RWPE1 (cell line): ENCODE measurements at regions not wholly inside any gene's neighbourhood (a gene's known extent, or its start where the extent isn't known, plus 50 kb on each side); places are given as distances from the start of the nearest gene placed in this dataset.

Source experiments
- CTCF ChIA-PET: fragments of 350-600 bp; sonication (Branson Sonifier 250); formaldehyde crosslinking; extraction: SDS; loops from one replicate; lab custom pipeline; 2021; lab: Yijun Ruan, JAX
- POLR2A ChIA-PET: fragments of 400-600 bp; formaldehyde crosslinking; extraction: SDS; loops from one replicate; lab custom pipeline; 2020; ENCODE audit warnings: antibody characterized with exemption; ENCODE audit not compliant: low non-redundant PET; lab: Yijun Ruan, JAX
- DNase-seq: peaks from one replicate; pipeline ENCODE4 v3.0.0; 2012; ENCODE audit warnings: low spot score
- H3K27ac ChIP-seq: fragments of 450-650 bp; 2 replicates; pipeline ENCODE4 v1.5.1; 2017
- TF ChIP-seq, protein P1 (sequence below): fragments of 450-650 bp; conservative IDR thresholded peaks from 2 replicates; pipeline ENCODE4 v1.5.1; 2017; ENCODE audit warnings: low read depth, mild to moderate bottlenecking

DNA sequence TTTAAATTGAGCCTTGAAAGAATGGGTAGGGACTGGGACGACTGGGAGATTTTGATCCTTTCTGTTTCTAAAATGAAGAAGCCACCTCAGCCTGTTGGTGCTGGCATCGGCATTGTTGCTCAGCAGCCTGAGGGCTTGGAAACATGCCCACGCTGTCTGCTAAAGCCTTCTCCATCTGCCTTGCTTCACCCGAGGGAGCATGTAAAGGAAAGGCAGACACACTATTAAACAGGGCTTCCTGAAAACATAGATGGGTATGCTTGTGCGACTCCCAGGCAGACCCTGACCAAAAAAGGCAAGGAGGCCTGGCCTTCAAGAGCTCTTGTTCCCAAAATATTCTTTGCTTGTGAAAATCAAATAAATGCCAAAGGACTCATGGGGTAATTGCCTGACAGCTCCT, 84.2 kb upstream of the SLC4A7 start:
- peak overlapping the region; percentile 56 for H3K27ac ChIP-seq
- CTCF ChIA-PET, result interaction anchor here (0.7 kb wide), 2 partner anchors 135 to 422 kb away, joined by 3 to 7 read pairs; no protein-coding TSS in a partner anchor
- DNase-seq, result peak; percentile 55
- TF ChIP-seq, protein P1, sequence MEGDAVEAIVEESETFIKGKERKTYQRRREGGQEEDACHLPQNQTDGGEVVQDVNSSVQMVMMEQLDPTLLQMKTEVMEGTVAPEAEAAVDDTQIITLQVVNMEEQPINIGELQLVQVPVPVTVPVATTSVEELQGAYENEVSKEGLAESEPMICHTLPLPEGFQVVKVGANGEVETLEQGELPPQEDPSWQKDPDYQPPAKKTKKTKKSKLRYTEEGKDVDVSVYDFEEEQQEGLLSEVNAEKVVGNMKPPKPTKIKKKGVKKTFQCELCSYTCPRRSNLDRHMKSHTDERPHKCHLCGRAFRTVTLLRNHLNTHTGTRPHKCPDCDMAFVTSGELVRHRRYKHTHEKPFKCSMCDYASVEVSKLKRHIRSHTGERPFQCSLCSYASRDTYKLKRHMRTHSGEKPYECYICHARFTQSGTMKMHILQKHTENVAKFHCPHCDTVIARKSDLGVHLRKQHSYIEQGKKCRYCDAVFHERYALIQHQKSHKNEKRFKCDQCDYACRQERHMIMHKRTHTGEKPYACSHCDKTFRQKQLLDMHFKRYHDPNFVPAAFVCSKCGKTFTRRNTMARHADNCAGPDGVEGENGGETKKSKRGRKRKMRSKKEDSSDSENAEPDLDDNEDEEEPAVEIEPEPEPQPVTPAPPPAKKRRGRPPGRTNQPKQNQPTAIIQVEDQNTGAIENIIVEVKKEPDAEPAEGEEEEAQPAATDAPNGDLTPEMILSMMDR, result no peak
- POLR2A ChIA-PET, result no interaction called here

DNA sequence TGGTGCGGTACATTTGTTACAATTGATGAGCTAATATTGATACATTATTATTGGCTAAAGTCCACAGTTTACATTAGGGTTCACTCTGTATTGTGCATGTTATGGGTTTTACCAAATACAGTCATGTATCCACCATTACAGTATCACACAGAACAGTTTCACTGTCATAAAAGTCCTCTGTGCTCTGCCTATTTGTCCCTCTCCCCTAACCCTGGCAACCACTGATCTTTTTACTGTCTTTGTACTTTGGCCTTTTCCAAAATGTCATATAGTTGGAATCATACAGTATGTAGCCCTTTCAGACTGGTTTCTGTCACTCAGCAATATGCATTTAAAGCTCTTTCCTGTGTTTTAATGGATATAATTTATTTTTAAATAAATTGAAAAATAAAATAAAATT, 83.1 kb upstream of the SLC4A7 start:
- POLR2A ChIA-PET, result no interaction called here
- CTCF ChIA-PET, result no interaction called here
- TF ChIP-seq, protein P1, result no peak

DNA sequence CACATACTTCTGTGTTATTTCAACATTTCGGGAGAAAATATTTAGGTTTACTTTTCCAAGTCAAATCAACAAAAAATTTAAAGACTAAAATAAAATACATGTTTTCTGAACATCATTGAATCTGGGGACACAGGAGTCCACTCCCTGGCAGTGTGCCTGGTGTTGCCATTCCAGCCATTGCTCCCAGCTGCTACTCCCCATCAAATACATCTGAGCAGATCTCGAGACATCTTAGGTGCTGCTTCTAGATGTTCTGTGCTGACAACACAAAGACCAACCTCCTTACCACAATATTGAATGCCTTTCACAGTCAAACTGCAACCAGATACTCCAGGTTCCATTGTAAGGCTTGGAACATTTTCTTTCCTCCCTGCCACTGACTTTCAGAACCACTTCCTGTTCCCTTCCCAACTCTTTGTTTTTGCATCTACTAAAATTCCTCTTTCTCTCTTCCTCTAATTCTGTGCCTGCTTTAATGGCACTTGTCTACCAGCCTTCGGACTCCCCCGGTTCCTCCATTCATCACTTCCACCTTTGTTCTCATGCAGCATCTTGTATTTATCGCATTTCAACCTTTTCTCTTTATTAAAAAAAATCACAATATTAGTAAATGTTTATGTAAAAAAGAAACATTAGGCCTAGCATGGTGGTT, 81.1 kb upstream of the SLC4A7 start:
- TF ChIP-seq, protein P1, result no peak
- no peak overlapping the region for H3K27ac ChIP-seq
- ChIA-PET CTCF (no interaction called here), POLR2A (no interaction called here)
- no peak for DNase-seq

More for the DNA sequence above, 83.1 kb upstream of the SLC4A7 start:
- no peak overlapping the region for H3K27ac ChIP-seq
- no peak for DNase-seq

GRCh38 chr3:27561576-27561975, 77.4 kb upstream of the SLC4A7 start:
- H3K27ac ChIP-seq, result no peak overlapping the region
- ChIA-PET POLR2A (no interaction called here), CTCF (no interaction called here)
- no peak for DNase-seq
- TF ChIP-seq, protein P1, result no peak

GRCh38 chr3:27560484-27561056, 76.4 kb upstream of the SLC4A7 start:
- no peak for DNase-seq
- ChIA-PET CTCF (interaction anchor here (0.6 kb wide), 1 partner anchor 157 kb away, joined by 3 read pairs; no protein-coding TSS in a partner anchor), POLR2A (no interaction called here)
- TF ChIP-seq, protein P1, result no peak
- peak overlapping the region; percentile 34; the same call in 1 of the 2 replicates for H3K27ac ChIP-seq

DNA sequence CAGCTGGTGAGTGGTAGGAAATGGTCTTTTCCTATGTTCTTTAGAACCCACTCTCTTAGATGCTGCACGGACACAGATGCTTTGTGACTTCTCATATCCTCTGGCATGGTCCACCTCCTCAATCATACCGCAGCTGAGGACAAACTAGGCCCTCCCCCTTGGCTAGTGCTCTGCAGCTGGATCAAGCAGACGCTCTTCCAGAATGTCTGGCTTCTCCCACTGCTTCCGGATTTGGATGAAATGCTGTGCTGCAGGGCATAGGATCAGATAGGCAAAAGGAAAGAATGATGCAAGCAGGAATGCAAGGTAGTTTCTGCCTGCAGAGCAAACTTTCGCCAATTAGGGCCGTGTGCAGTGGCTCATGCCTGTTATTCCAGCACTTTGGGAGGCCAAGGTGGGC, 75.7 kb upstream of the SLC4A7 start:
- CTCF ChIA-PET, result no interaction called here
- POLR2A ChIA-PET, result no interaction called here
- H3K27ac ChIP-seq, result peak overlapping the region; percentile 34; the same call in 1 of the 2 replicates
- TF ChIP-seq, protein P1, result no peak
- DNase-seq, result peak; percentile 21
